HG02943 (cell line): ENCODE measurements at regions not wholly inside any gene's neighbourhood (a gene's known extent, or its start where the extent isn't known, plus 50 kb on each side); places are given as distances from the start of the nearest gene placed in this dataset.
"Not testable (repeated sequence)": the region's sequence is repeated elsewhere in the genome, so short reads cannot be mapped to it uniquely, and the experiment has no call there.

ENCODE experiments used
- ATAC-seq: cut with Tn5 transposase; IDR thresholded peaks from one replicate; pipeline ENCODE4 v1.9.1; 2021; ENCODE audit warnings: mild to moderate bottlenecking, low read depth, moderate library complexity; ENCODE audit not compliant: unreplicated experiment

DNA sequence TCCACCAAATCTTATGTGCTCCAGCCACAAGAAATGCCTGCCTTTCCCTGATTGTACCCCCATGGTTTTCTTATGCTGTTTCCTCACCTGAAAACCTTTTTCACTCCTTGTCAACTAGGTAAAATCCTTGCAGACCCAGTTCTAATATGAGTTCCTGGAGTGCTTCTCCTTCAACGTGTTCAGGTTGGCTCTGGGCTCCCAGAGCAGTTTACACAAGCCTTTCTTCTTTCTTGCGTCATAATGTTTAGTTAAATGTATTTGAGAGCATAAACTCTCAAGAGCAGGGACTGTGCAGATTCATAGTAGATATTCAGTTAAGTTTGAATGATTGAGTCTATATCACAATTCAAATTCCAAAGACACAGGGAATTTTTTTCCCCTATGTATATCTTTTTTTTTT lies 484.8 kb upstream of the CCDC196 start:
- no peak for ATAC-seq

DNA sequence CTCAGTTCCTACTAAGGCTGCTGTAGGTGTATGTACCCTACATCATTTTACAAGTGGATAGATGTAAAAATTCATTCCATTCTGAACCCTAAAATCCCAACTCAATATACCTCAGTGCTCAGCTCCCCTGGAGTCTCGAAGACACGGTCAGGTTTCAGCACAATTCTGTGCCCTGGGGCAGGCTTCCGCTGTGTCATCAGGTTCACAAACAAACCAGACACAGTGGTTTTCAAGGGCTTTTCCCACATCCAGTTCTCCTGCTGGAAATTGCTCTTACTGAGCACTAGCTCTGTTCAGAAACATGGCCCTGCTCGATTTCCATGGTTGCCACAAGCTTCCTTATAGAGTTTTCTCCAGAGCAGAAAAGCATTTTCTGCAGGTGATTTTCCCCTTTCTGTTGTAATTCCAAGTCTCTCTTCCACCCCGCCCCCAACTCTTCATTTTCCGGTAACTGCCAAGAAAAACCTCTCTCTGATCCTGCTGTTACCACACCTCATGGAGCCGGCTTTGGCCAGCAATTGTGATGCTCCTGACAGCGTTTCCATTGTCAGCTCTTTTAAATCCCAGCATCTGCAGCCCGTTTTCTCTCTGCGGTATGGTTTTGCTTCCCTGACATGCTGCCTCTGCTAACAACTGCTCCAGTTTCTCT lies 483.0 kb upstream of the CCDC196 start:
- no peak for ATAC-seq

DNA sequence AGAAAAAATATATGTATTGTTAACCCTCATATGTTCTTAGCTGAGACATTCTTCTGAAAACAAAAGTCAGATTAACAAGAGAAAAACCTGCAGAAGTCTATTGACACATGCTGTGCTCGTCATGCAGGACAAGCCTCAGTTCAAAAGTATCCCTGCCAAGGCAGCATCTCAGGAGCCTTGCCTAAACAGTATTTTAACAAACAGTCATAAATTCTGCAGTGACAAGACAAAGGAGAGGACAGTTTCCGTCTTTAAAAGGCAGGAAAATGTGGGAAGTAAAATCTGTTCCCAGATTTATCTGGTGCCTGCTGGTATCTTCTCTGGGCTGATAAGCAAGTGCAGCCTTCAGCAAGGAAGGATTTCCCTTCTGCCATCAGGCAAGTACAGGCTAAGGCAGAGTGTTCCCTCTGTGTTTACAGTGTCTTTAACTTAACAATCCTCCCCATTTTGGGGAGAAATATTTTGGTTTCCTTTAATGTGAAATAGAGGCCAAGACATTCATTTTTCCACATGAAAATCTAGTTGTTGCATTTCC lies 480.2 kb upstream of the CCDC196 start:
- no peak for ATAC-seq

DNA sequence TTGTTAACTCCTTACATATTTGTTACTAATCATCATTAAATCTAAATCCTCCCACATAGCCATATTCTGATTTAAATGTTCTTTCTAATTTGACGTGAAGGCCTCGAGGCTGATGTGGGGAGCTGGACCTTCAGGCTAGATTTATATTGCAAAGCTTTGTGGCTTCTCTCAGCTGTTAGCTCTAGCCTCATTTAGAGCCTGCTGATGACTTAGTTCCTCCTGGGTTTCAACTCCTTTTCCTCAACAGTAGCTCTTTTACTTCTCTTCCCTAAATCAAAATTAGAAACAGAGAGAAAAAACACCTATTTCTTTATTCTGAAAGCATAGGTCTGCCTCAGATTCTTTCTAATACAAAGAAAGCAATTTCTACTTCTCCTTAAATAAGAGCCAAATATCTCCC lies 477.5 kb upstream of the CCDC196 start:
- no peak for ATAC-seq

DNA sequence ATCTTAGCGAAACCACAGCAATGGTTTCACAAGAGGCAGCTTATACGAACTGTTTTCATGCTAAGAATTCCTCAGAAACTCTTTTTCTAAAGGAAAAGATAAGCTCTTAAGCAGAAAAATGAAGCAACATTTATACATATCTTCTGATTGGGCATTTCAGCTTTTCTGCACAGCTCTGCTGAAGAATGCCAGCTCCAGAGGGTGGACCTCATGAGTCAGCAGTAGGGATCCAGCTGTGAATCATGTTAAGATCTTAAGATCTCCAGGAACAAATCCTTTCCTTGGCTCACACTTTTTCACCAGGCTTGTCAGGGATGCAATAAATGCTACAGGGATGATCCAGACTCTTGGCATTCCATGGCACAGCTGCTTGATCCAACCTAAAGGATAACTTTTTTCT lies 477.1 kb upstream of the CCDC196 start:
- ATAC-seq, result no peak

DNA sequence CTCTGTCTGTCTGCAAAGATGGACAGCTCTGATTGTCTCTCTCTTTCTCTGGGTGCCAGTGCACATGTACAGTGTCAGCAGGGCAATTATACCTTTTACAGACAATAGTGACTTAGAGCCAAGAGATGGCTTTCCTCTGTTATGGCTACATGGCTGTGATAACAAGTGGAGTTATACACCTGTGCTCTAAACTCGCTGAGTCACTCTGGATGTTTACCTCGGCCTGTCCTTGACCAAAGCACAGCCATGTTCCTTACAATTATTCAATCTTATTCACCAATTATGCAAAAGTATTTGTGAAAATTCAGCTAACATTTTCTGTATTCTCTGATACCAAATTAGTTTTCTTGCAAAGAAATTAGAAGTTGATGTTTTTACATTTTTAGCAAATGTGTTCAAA lies 475.5 kb upstream of the CCDC196 start:
- ATAC-seq, result no peak

DNA sequence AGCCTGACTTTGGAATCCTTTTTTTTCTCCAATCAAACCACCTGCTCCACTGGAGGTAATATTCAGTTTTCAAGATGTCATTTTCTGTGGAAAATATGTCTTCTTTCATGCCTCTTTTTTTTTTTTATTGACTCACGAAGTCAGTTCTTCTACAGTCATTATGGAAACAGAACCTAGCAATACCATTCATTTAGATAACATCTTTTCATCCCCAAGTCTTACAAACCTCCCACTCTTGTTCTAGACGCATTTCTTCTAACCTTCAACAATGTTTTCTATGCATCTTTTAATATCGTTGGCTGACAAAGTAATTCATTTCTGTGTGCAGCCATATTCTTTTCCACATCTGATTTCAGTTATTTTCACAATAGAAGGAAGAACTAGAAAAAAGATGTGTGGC lies 474.3 kb upstream of the CCDC196 start:
- ATAC-seq, result no peak

DNA sequence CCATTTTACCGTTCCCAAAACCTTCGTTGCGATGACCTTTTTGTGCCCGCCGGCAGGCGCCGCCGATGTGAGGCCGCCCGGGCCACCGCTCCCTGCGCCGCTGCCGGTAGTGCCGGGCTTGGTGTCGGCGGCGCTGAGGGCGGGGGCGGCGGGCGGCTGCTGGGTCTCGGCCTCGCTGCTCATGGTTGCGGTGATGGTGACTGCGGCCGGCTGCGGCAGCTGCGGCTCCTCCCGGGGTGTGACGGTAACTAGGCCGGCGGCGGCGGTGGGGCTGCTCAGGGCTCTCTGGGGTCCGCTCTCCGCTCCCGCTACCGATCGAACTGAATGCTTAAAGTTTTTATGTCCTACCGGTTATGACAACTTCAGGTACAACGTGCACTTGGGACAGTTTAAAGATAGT lies 472.6 kb upstream of the CCDC196 start:
- not testable (repeated sequence) for ATAC-seq

DNA sequence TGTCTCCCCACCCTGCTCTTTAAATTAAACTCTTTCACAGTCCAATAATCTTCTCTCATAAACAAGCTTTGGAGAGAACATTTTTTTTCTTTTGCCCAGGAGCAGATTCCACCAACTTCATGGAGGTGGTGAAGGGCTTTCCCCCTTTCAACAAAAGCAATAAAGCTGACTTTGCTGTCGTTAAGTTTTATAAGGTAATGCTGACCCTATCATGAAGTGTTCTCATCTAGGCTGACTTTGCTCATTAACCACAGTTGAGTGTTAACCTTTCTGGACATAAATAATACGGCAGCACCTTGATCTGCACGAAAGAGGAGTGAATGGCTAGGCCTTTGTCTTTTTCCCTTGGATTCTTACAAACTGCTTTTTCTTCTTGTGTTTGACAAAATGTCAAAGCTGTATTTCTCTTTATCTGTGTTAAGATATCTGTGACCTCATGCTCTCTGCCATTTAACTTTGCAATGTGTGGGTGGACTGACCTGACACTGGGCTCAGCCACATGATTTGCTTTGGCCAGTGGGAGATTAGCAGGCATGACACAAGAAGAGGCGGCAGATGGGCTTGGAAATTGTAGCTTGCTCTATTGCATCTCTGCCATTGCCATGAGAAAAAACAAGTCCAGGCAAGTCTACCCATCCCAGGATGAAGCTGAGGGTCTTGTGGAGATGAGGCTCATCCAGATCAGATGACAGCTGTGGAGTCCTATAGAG lies 470.9 kb upstream of the CCDC196 start:
- no peak for ATAC-seq

DNA sequence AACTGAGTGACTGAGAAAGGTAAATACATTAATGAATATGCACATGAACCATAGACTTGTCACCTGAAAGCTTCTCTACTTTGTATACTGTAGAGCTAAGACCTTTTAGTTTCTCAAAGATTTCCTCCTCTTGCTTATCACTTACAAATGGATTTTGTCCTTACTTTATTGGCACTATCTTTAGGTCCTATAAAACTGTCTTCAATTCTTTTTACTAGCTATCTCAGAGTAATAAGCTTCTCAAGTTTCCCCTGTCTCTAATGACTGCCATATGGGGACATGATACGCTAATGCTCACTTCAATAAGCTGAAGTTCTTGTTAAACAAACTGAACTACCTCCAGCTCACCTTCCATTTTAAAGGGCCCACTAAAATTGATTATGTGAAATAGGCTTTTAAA lies 468.2 kb upstream of the CCDC196 start:
- ATAC-seq, result no peak

DNA sequence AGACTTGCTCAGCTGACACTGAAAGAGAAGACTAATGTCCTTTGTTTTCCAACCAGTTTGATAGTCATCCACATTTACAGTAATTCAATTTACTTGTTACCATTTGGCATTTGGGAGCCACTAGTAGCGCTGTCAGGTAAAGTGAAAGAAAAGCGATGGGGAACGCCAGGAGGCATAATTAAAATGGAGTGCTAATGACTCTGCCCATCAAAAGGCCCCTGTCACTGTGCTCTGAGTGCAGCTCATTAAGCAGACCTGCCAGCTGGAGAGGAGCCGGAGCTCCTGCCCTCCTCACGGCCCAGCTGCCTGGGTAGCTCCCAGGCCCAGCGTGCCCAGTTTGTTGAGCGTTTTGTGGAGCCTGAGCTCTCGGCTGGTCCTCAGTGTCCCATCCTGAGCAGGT lies 463.6 kb upstream of the CCDC196 start:
- no peak for ATAC-seq

DNA sequence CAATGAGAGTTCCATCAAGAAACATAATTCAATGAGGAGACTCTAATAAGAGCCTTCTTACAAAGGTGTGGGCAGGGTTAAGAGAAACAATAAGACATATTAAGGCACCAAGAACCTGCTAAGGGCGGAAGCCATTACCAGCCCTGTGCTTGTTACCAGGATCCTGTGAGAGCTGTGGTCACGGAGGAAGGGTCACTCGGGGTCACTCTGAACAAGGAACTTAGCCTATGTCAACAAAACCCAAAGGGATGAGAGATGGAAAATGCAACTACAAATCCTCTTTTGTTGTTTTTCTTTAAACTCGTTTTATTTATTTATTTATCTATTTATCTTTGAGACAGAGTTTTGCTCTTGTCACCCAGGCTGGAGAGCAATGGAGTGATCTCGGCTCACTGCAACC lies 460.4 kb upstream of the CCDC196 start:
- ATAC-seq, result no peak

DNA sequence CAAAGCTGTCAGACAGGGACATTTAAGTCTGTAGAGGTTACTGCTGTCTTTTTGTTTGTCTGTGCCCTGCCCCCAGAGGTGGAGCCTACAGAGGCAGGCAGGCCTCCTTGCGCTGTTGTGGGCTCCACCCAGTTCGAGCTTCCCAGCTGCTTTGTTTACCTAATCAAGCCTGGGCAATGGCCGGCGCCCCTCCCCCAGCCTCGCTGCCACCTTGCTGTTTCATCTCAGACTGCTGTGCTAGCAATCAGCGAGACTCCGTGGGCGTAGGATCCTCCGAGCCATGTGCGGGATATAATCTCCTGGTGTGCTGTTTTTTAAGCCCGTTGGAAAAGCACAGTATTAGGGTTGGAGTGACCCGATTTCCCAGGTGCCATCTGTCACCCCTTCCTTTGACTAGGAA lies 454.2 kb upstream of the CCDC196 start:
- ATAC-seq, result not testable (repeated sequence)

DNA sequence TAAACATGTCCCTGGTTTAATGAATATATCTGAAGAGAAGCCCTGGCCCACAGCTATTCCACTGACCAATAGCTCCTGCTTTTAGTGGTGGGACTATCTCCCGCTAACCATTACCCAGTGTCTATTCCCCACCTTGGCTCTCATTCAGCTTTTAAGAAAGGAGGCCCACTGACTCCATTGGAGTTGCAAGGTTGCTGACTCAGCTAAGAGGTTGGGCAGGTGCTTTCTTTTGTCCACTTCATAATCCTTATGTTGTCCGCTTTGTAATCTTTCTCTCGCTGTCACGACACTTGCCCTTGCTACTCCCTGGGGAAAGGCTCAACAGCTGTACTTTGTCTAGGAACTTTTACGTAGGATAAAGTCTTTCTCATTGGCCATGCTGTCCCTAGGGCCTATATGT lies 453.4 kb upstream of the CCDC196 start:
- no peak for ATAC-seq

DNA sequence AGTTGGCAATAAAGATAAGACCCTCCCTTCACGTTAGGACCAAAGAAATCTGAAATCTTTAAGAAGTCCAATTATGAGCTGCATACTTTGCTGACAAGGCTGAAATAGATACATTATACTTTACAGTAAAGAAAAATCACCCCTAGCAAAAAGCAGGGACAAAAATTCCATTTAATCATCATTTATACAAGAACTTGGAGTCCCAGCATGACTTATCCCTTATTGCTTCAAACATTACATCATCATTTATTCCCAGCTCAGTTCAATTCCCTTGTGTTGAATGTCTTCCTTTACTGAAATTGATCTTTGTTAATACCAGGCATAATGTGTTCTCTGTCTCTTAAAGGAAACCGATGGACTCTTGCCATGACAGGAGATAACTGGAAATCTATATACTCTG lies 449.6 kb upstream of the CCDC196 start:
- no peak for ATAC-seq

DNA sequence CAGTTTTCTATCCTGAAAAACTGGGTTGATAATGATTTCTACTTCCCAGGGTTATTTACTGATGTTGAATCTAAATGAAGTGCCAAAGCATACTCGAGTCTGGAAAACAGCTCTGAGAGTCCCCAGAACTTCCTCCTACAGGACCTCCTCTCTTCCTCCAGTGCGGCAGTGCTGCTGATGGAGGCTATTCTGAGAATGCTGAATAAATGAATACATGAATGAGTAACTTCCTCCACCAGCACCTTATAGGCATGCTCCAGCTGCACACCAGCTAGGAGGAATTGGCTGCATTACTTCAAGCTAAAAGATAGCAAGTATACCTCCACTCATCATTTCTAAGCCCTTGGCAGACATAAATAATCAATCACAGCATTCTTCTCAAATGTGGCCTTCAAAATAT lies 448.8 kb upstream of the CCDC196 start:
- no peak for ATAC-seq

DNA sequence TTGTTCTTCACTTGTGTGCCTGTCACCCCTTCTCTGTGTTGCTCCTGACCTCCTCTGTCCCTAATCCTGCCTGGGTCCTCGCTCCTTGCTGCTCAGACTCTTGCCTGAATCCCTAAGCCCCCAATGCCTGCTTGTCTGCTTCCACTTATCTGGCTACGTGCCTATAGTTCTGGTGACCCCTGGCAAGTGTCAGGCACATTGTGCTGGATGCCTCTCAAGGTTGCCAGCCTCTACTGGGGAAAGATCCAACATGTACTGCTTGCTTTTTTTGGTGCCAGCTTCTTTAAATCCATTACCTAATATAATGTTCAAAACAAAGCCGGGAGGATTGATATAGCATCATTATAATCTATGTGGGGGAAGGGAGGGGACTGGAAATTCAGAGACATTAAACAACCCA lies 448.0 kb upstream of the CCDC196 start:
- no peak for ATAC-seq

DNA sequence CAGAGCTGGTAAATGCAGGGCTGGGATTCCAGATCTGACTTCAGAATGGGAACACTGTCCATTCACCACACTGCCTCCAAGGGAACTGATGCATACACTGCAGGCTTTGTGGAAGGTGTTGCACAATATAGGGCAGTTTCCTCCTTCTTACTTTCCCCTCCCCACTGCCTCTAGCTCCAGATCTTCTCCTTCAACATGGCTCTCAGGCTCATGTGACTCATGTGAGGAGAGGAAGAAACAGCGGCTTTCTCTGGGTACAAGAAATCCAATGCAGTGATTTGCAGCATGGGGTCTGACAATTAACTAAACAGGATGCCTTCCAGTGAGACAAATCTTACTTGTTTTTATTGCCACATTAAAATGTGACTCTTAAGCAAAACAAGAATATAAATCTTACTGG lies 447.6 kb upstream of the CCDC196 start:
- ATAC-seq, result no peak

DNA sequence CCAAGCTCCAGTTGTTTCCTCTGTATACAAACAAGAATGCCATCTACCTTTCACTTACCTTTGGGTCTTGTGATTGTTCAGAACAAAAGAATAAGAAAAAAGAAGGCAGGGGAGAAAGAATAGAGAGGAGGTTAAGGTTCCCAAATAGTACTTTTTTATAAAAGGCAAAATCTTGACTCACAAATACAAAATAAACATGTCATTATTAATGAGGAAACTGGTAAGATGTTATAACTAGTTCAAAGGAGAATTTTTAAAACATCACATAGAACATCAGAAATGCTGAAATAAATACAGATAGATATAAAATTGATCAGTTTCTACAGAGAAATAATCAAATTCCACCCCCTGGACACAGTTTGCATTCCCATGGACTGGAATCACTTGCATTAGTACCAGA lies 446.7 kb upstream of the CCDC196 start:
- no peak for ATAC-seq

DNA sequence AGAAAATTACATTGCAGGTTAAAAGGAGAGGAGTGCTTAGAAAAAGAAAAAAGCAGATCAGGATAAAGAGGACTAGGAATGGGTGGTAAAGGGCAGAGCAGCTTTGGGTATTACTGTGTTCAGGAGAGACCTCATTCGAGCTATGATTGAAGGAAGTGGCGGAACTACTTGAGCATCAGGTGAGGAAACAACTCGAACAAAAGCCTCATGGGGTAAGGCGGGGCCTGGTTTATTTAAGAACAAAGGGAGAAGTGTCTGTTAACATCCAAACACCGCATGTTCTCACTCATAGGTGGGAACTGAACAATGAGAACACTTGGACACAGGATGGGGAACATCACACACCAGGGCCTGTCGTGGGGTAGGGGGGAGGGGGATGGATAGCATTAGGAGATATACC lies 444.6 kb upstream of the CCDC196 start:
- ATAC-seq, result no peak

DNA sequence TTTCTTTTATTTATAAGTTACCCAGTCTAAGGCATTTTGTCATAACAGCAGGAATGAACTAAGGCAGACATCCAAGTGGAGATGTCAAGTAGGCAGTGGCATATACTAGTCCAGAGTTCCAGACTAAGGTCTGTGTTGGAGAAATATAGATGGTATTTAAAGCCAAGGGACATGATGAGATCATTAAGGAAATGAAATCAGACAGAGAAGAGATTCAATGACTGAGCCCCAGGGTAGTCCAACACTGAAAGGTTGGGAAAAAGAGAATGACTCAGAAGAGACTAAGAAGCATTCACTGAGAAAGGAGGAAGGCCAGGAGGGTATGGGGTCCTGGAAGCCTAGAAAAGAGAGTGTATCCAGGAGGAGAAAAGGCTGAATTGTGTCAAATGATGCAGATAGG lies 442.2 kb upstream of the CCDC196 start:
- ATAC-seq, result no peak

DNA sequence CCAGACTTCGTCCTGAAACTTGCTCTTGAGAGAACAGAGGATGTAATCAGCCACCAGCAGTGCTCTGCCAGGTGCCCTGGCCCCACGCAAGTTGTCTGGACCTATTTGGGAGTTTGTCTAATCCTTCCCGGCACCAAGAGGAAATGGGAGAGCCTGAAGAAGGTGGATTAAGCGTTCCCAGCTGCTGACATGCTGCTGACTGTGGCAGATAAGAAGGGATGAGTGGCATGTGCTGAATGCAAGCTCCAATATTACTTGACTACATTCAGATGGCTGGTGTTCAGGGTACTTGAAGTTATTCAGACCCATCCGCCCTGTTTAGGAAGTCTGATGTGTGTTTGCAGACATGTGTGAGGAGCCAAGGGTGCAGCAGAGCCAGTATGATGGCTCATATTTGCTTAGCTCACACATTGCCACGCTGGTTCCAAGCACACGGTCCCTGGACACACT lies 440.6 kb upstream of the CCDC196 start:
- ATAC-seq, result no peak
